ENCODE measurements at regions not wholly inside any gene's neighbourhood (a gene's known extent, or its start where the extent isn't known, plus 50 kb on each side); places are given as distances from the start of the nearest gene placed in this dataset.
"Not testable (repeated sequence)": the region's sequence is repeated elsewhere in the genome, so short reads cannot be mapped to it uniquely, and the experiment has no call there.

- DNase-seq, result no peak
Measured at GRCh38 chr2:6143812-6144211, 451.6 kb downstream of the SOX11 start.

DNA sequence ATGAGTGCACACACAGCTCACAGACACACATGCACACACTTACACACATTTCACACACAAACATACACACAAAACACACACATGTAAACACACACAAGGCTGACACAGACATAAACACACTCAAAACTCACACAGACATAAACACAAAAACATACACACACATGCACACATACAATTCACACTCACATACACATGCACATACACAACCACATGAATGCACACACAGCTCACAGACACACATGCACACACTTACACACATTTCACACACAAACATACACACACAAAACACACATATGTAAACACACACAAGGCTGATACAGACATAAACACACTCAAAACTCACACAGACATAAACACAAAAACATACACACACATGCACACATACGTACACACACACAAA lies 455.0 kb downstream of the SOX11 start:
- not testable (repeated sequence) for DNase-seq

DNA sequence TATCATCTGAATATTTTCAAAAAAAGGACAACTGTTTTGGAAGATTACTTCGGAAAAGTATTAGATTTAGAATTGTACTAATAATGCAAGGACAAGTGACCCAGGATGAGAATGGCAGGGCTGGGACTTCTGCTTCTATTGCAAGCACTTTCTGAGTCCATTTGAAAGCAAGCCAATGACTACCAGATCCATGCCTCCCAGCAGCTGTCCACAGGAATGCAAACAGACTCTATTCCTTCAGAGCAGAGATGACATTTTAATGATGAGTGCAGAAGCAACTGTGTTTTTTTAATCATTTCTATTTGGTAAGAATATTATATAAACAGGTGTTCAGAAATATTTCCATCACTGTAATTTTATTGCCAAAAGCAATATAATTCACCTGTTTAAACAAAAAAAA lies 456.7 kb downstream of the SOX11 start:
- DNase-seq, result no peak

DNA sequence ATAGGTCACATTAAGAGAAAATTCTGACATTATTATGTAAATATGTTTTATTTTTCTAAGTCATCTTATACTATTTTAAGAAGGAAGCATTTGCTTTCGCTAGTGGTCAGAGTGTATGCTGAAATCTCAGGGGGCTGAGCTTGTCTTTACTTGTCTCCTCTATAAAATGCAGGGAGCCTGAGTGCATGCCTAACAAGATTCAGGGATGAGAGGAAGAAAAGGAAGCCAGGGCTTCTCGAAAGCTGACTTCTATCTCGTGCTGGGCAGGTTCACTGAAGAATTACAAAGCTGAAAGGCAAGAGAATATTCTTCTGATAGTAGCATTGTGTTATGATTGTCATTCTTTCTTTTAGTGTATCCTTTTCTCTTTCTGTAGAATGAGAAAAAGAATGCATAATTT lies 467.4 kb downstream of the SOX11 start:
- no peak for DNase-seq

DNA sequence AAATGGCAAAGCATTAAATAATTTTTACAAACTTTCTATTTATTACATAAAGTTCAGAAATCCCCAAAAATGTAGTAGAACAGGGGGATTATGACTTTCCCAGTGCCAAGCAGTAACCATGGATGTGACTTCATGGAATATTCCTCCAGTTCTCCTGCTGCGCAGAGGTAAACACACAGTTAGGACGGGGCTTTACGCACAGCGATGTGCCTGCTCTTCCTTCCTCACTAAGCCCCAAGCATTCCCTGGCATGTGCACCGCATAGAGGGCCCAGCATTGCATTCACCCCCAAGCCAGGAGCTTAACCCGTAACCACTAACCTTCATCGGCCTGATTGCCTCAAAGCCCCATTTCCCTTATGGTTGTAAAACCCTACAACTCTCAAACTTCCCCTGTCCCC lies 471.7 kb downstream of the SOX11 start:
- DNase-seq, result no peak

DNA sequence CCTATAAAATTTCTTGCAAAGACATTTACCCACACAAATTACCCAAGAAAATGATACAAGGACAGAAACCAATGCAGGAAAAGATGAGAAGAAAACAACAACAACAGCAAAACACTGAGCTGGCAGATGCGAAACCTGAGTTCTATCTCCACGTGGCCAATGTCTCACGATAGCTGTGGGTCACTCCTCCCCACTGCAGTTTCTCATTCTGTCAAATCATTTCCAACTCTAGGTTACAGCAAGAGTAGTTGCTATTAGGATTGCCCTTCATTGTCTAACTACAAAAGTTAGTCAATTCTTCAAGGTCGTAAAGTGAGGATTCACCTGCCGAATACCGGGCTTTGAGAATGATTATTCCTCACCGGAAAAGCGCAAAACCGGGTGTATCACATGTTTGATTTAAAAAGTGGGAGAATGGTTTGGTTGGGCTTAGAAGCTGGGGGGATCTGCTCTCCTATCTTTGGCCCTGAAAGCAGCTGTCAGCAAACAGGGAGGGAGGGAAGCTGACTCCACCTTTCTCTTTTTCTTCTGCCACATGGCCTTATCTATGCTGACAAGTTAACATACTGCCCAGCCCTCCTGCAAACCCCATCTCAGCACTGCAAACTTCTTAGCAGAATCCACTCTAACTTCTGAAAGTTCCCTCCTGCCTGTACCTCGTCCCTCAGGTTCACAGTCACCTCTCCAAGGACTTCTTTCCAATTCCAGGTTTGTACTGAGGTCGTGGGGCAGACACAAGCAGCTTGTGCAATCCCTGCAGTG lies 473.0 kb downstream of the SOX11 start:
- no peak for DNase-seq

DNA sequence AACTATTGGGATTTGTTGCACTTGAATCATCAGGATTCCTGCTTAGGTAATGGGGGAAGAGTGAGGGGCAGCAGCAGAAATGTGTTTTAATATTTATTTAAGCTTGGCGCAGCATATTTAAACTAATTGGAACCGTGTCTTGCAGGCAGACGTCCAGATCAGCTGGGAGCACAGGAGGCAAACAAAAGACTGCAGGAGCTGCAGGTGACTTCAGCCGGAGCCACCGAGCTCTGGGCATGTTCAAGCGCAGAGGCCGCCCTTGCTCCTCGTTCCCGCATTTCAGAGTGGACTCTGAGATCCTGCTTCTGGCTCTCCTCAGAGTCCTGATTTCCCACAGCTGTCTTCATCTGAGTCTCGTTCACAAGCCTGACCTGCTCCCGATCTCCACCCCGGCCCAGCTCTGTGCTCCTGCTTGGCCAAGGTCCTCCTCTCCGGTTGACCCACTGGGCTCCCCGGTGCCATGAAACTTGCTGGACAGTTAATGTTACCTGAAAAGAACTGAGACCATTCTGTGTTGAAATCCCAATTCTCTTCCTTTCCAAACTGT lies 475.5 kb downstream of the SOX11 start:
- DNase-seq, result no peak

DNA sequence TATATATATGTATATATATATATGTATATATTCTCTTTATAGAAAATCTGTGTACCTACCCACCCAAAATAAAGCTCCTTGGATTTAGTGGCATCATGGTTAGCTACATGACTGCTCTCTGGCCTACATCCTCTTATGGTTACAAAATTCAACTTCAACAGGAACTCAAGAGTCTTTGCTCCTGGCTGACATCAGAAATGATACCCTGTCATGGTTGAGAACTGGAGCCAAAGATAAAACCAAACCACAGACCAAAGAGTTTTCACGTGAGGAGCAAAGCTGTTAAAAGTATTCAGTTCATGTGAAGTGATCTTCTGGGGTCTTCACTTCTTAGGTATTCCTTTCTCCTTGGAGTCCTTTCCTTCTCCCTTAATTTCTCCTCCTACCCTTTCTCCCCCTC lies 476.3 kb downstream of the SOX11 start:
- DNase-seq, result no peak

- DNase-seq, result no peak
Measured at GRCh38 chr2:6171294-6171693, 479.1 kb downstream of the SOX11 start.

- no peak for DNase-seq
Measured at GRCh38 chr2:6177811-6178210, 485.6 kb downstream of the SOX11 start.

- no peak for DNase-seq
Measured at GRCh38 chr2:6181525-6181924, 489.3 kb downstream of the SOX11 start.

GRCh38 chr2:6181926-6182325 lies 489.7 kb downstream of the SOX11 start:
- no peak for DNase-seq

DNA sequence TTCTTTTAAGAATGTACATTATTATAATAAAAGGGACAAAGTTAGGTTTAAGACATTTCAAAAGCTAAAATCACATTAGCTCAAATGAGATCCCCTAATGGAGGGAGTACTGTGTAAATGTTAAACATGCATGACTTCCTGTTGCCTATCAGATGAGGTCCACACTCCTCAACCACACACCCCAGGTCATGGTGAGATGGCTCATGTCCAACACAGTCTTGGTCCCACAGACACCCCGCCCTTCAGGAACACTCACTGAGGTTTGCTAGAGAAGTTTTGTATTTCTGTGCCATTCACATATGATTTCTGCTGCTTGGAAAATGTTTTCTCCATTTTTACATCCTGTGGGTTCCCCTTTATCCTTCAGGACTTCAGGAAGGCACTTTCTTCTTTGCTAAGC lies 491.0 kb downstream of the SOX11 start:
- DNase-seq, result no peak

DNA sequence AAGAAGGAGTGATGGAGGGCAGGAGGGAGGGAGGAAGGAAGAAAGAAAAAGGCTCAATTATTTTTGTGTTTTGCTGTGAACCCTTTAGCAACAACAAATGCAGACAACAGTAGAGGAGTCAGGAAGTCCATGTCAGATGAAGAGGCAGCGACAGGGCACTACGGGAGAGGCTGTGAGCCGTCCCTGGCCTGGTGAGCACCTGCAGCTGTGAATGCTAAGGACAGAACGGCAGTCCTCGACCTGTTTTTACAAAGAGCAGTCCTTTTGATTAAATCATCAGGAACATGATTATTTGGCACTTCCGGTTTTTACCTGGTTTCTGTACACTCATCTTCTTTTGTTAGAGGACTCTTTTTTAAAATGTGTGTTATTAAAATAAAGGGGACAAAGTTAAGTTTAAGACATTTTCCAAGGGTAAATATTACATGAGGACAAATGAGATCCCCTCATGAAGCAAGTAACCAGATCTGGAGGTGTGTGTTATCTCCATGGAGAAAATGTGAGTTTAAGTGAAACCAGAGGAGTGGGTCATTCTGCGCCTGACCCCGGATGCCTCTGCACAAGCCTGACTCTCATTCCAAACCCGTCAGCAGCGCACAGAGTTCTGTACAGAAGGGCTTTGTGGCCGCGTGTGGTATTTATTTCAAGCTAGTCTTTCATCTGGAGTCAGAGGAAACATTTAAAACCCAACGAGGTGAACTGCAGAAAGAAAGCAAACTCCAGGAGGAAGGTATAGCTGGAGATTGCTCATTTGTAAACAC lies 492.5 kb downstream of the SOX11 start:
- no peak for DNase-seq

DNA sequence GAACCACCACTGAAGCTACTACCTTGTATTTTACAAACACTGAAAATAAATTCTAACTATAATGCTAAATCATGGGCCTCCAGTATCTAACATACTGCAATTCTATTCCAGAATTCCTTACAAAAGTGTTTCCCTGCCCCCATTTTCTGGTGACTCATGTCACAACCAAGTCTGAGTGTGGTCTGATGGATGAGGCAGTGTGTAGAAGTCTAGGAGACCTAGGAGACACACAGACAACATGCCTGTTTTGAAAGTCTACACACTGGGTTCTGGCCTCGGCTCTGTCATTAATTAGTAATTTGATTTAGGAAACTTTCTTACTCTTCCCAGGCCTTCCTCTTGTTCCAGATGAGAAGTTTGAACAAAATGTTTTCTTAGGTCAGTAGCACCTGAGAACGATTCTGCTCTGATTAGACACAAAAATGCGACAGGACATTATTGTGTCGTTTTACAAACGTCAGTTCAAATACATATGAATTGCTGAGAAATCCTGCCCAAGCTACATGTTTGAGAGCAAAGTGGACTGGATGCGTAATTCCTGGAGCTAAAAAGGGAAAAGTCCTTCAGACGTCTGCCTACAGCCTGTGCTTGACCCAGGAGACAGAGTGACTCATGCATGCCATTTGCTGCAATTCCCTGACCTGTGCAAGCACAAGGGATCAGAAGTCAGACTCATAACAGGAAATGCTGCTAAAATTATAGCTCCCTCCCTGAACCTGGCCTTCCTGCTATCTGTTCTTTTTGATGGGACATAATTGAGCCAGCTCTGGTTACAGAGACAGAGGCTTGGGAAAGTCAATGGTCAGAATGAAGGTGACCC lies 494.4 kb downstream of the SOX11 start:
- DNase-seq, result no peak

DNA sequence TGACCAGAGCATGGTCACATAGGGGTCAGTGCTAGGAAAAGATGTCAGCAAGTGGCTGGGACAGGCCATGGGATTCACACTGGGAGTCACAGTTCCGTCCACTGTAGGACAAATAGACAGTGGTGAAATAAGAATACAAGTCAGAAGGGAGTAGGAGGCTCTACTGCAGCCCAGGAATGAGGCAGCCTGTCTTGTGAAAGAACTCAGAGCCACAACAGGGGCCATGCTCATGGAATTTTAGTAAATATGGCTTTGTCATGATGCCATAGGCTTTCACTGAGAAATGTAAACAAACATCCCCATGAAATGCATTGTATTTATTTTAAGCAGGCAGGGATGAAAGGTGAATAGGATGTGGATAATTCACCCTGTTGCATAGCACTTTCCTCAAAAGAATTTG lies 504.3 kb downstream of the SOX11 start:
- no peak for DNase-seq

- DNase-seq, result not testable (repeated sequence)
Measured at GRCh38 chr2:6198370-6198919, 506.3 kb downstream of the SOX11 start.

- DNase-seq, result no peak
Measured at GRCh38 chr2:6202756-6203155, 510.6 kb downstream of the SOX11 start.

- no peak for DNase-seq
Measured at GRCh38 chr2:6203291-6203959, 511.2 kb downstream of the SOX11 start.

DNA sequence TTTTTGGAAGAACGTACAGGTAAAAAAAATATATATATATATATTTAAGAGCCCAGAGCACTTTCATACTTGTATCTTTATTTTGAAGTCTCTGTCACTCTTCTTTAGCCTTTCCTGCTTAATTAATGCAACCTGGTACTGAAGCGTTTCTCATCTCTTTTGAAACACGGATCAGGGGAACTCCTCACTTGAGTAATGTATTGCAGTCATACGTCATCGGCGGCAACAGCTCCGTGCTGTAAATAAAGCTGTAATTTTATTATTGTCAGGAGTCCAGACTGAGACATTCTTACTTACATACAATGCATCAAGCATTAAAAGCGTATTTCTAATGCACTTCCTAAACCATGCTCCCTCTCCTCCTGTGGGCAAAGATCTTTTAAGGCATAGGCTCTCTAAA lies 514.7 kb downstream of the SOX11 start:
- no peak for DNase-seq

GRCh38 chr2:6211236-6211635 lies 519.1 kb downstream of the SOX11 start:
- no peak for DNase-seq

DNA sequence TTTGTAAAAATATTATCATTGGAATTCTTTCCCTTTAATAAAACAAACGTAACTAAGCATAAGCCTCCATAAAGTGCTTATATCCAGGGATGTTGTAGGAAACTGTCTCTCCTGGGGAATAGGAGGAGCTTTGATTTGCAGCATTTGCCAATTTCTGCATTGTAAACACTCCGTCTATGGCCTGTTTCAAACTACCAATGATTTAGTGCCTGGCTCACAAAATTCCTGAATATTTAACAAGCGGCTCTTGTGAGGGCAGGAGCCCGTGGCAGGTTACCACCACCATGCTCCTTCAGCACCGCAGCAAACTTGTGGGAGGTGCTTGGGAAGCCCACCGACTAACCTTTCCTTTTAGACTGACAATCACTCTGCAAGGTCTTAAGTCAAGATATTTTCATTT lies 520.3 kb downstream of the SOX11 start:
- DNase-seq, result no peak

Measured in EL (cell line).